Upper lobe of left lung (tissue), 4 donors: ENCODE measurements at regions not wholly inside any gene's neighbourhood (a gene's known extent, or its start where the extent isn't known, plus 50 kb on each side); places are given as distances from the start of the nearest gene placed in this dataset.

Source experiments
- CTCF ChIP-seq, 6 experiments: fragments of 450-650 bp in 4 of 6; fragments of 200-600 bp in 2 of 6; sonication (generic) in 2 of 6; IDR thresholded peaks; one replicate each; pipeline ENCODE4 v1.5.1; 2016 to 2019; ENCODE audit warnings: antibody characterized with exemption in 6 of 6
- POLR2A ChIP-seq, 4 donors: fragments of 450-650 bp; IDR thresholded peaks; one replicate each; pipeline ENCODE4 v1.5.1; 2016 to 2017; ENCODE audit warnings: antibody characterized with exemption in 4 of 4, mild to moderate bottlenecking in 2 of 4
- POLR2AphosphoS5 ChIP-seq, 2 donors: sonication (generic); formaldehyde crosslinking; IDR thresholded peaks; one replicate each; pipeline ENCODE4 v1.5.1; 2017; ENCODE audit warnings: antibody characterized with exemption in 2 of 2

GRCh38 chr1:5371270-5371669 is 621.0 kb downstream of the NPHP4 start:
- no peak for TF ChIP-seq POLR2A (IDR thresholded peaks at IDR 0.05)
- TF ChIP-seq CTCF (IDR thresholded peaks at IDR 0.05) = no peak
- TF ChIP-seq POLR2AphosphoS5 (IDR thresholded peaks at IDR 0.05) = no peak
